SK-N-SH (cell line): ENCODE measurements at regions not wholly inside any gene's neighbourhood (a gene's known extent, or its start where the extent isn't known, plus 50 kb on each side); places are given as distances from the start of the nearest gene placed in this dataset.

Source experiments
- CTCF ChIA-PET: fragments of 300-600, 350-600 bp; formaldehyde crosslinking; extraction: SDS; loops from one replicate; lab custom pipeline; 2021; lab: Yijun Ruan, JAX
- POLR2A ChIA-PET: fragments of 350-600 bp; sonication (Branson Sonifier 250); formaldehyde crosslinking; extraction: SDS; loops from one replicate; lab custom pipeline; 2020; ENCODE audit warnings: antibody characterized with exemption, inconsistent platforms; lab: Yijun Ruan, JAX
- DNase-seq: peaks from one replicate; pipeline ENCODE4 v3.0.0; 2012
- H2AFZ ChIP-seq: fragments of 200-600 bp; sonication (generic); 2 replicates; pipeline ENCODE4 v1.8.1; 2016; ENCODE audit warnings: antibody characterized with exemption, mild to moderate bottlenecking, low read depth
- H3F3A ChIP-seq: fragments of 200-600 bp; sonication (generic); replicated peaks from 2 replicates; pipeline ENCODE3; 2016; ENCODE audit warnings: antibody characterized with exemption, mild to moderate bottlenecking; ENCODE audit not compliant: insufficient read depth
- H3K27ac ChIP-seq, 2 experiments: fragments of 200-500 bp in 1 of 2; fragments of 200-600 bp in 1 of 2; sonication (Bioruptor generic) in 1 of 2; sonication (generic), shearing (Covaris generic) in 1 of 2; 2 replicates each; pipeline versions ENCODE4 v1.5.1 to v1.6.1; 2014 to 2016; ENCODE audit warnings: low read depth in 2 of 2, inconsistent platforms in 1 of 2, low read length in 1 of 2, mild to moderate bottlenecking in 1 of 2, mixed read lengths in 1 of 2
- H3K27me3 ChIP-seq: fragments of 200-600 bp; sonication (generic), shearing (Covaris generic); 2 replicates; pipeline ENCODE4 v1.6.1; 2016; ENCODE audit warnings: mixed run types; ENCODE audit not compliant: insufficient read depth
- H3K36me3 ChIP-seq, 2 experiments: fragments of 200-500 bp in 1 of 2; fragments of 200-600 bp in 1 of 2; sonication (Bioruptor generic) in 1 of 2; sonication (generic) in 1 of 2; replicated peaks in 1 of 2; 2 replicates each; pipeline versions ENCODE3 to v1.5.1; 2014 to 2016; ENCODE audit warnings: low read length in 1 of 2, mild to moderate bottlenecking in 1 of 2; ENCODE audit not compliant: insufficient read depth in 2 of 2, control insufficient read depth in 1 of 2
- H3K4me1 ChIP-seq, 2 experiments: fragments of 200-500 bp in 1 of 2; fragments of 200-600 bp in 1 of 2; sonication (Bioruptor generic) in 1 of 2; sonication (generic), shearing (Covaris generic) in 1 of 2; 2 replicates each; pipeline versions ENCODE4 v1.5.1 to v1.6.1; 2014 to 2016; ENCODE audit warnings: low read depth in 1 of 2, low read length in 1 of 2, mixed run types in 1 of 2; ENCODE audit not compliant: insufficient read depth in 2 of 2, control insufficient read depth in 1 of 2
- H3K4me2 ChIP-seq: fragments of 200-600 bp; sonication (generic), shearing (Covaris generic); 2 replicates; pipeline ENCODE4 v1.6.1; 2017; ENCODE audit warnings: mixed run types
- H3K4me3 ChIP-seq, 2 experiments: fragments of 200-500 bp in 1 of 2; fragments of 200-600 bp in 1 of 2; sonication (Bioruptor generic) in 1 of 2; sonication (generic), shearing (Covaris generic) in 1 of 2; 2 replicates each; pipeline versions ENCODE4 v1.5.1 to v1.8.1; 2014 to 2016; ENCODE audit warnings: low read depth in 2 of 2, inconsistent platforms in 1 of 2, low read length in 1 of 2, mild to moderate bottlenecking in 1 of 2, mixed read lengths in 1 of 2, moderate library complexity in 1 of 2
- H3K79me2 ChIP-seq: fragments of 200-600 bp; sonication (generic); 2 replicates; pipeline ENCODE4 v1.8.1; 2017; ENCODE audit warnings: mild to moderate bottlenecking; ENCODE audit not compliant: insufficient read depth
- H3K9ac ChIP-seq: fragments of 200-600 bp; sonication (generic); 2 replicates; pipeline ENCODE4 v1.6.1; 2017; ENCODE audit warnings: mixed run types
- H3K9me2 ChIP-seq: fragments of 200-600 bp; sonication (generic); 2 replicates; pipeline ENCODE4 v1.6.1; 2017; ENCODE audit warnings: mixed run types
- H3K9me3 ChIP-seq: fragments of 200-600 bp; sonication (generic); 2 replicates; pipeline ENCODE4 v1.6.1; 2017; ENCODE audit warnings: mixed run types, mild to moderate bottlenecking, moderate library complexity
- H4K20me1 ChIP-seq: fragments of 200-600 bp; sonication (generic); 2 replicates; pipeline ENCODE4 v1.6.1; 2017; ENCODE audit warnings: mild to moderate bottlenecking, mixed run types; ENCODE audit not compliant: insufficient read depth
- CHD2 ChIP-seq: fragments of 150-350 bp; IDR thresholded peaks from 2 replicates; pipeline ENCODE4 v1.6.1; 2018; ENCODE audit warnings: low read length; ENCODE audit not compliant: partially characterized antibody
- ELF1 ChIP-seq: IDR thresholded peaks from 2 replicates; pipeline ENCODE4 v1.4.0; 2012
- FOSL2 ChIP-seq: IDR thresholded peaks from 2 replicates; pipeline ENCODE4 v1.4.0; 2012; ENCODE audit warnings: low read depth, mild to moderate bottlenecking, moderate library complexity, borderline replicate concordance
- FOXJ3 ChIP-seq: sonication (generic); formaldehyde crosslinking; IDR thresholded peaks from 2 replicates; pipeline ENCODE4 v1.5.1; 2020; ENCODE audit warnings: mild to moderate bottlenecking, missing genetic modification reagents
- FOXM1 ChIP-seq: IDR thresholded peaks from 2 replicates; pipeline ENCODE4 v1.4.0; 2012; ENCODE audit warnings: low read depth, mild to moderate bottlenecking
- GABPA ChIP-seq: IDR thresholded peaks from 2 replicates; pipeline ENCODE4 v1.4.0; 2012; ENCODE audit warnings: low read depth, mild to moderate bottlenecking
- GATA2 ChIP-seq: sonication (generic); formaldehyde crosslinking; IDR thresholded peaks from 2 replicates; pipeline ENCODE4 v1.5.0; 2020; ENCODE audit warnings: mild to moderate bottlenecking, missing genetic modification reagents
- JUND ChIP-seq: IDR thresholded peaks from 2 replicates; pipeline ENCODE4 v1.4.0; 2012
- MEF2A ChIP-seq: IDR thresholded peaks from 2 replicates; pipeline ENCODE4 v1.4.0; 2012; ENCODE audit warnings: low read depth, borderline replicate concordance
- NFIC ChIP-seq: IDR thresholded peaks from 2 replicates; pipeline ENCODE4 v1.4.0; 2012; ENCODE audit warnings: borderline replicate concordance
- POLR2AphosphoS5 ChIP-seq: IDR thresholded peaks from 2 replicates; pipeline ENCODE4 v1.6.1; 2012; ENCODE audit warnings: low read depth, low read length
- RAD21 ChIP-seq: IDR thresholded peaks from 2 replicates; pipeline ENCODE4 v1.6.1; 2012; ENCODE audit warnings: mild to moderate bottlenecking, low read length
- RFX5 ChIP-seq: IDR thresholded peaks from 2 replicates; pipeline ENCODE4 v1.6.1; 2012; ENCODE audit warnings: mild to moderate bottlenecking, improper control_type of control experiment, low read length
- RXRA ChIP-seq: IDR thresholded peaks from 2 replicates; pipeline ENCODE4 v1.4.0; 2012; ENCODE audit warnings: low read depth, mild to moderate bottlenecking, borderline replicate concordance
- SMC3 ChIP-seq: IDR thresholded peaks from 2 replicates; pipeline ENCODE4 v1.6.1; 2012; ENCODE audit warnings: low read depth, low read length, improper control_type of control experiment
- TAF1 ChIP-seq: IDR thresholded peaks from 2 replicates; pipeline ENCODE4 v1.6.1; 2012; ENCODE audit warnings: low read depth, mild to moderate bottlenecking, low read length, moderate library complexity, borderline replicate concordance
- TEAD4 ChIP-seq: IDR thresholded peaks from 2 replicates; pipeline ENCODE4 v1.4.0; 2012; ENCODE audit warnings: mild to moderate bottlenecking, borderline replicate concordance; ENCODE audit not compliant: insufficient read depth
- WGBS: methylation state at CpG from one replicate; pipeline ENCODE4 v1.1.6; 2017; ENCODE audit warnings: low lambda C conversion rate; 5-methylcytosine and 5-hydroxymethylcytosine counted together
- TF ChIP-seq, protein P1 (sequence below): fragments of 200-600 bp; sonication (generic); IDR thresholded peaks from 2 replicates; pipeline ENCODE4 v1.6.1; 2017; ENCODE audit warnings: antibody characterized with exemption, mild to moderate bottlenecking, moderate library complexity
- TF ChIP-seq, protein P2 (sequence below): fragments of 150-350 bp; IDR thresholded peaks from 2 replicates; pipeline ENCODE4 v1.6.1; 2016; ENCODE audit warnings: mild to moderate bottlenecking, low read depth, low read length
- TF ChIP-seq, protein P3 (sequence below): fragments of 150-350 bp; IDR thresholded peaks from 2 replicates; pipeline ENCODE4 v1.6.1; 2017; ENCODE audit warnings: antibody characterized with exemption, low read length, low read depth, borderline replicate concordance
- TF ChIP-seq, protein P4 (sequence below): IDR thresholded peaks from 2 replicates; pipeline ENCODE4 v1.4.0; 2012; ENCODE audit warnings: low read depth
- TF ChIP-seq, protein P5 (sequence below): IDR thresholded peaks from 2 replicates; pipeline ENCODE4 v1.4.0; 2012; ENCODE audit warnings: low read depth, borderline replicate concordance
- TF ChIP-seq, protein P6 (sequence below): IDR thresholded peaks from 2 replicates; pipeline ENCODE4; 2012

DNA sequence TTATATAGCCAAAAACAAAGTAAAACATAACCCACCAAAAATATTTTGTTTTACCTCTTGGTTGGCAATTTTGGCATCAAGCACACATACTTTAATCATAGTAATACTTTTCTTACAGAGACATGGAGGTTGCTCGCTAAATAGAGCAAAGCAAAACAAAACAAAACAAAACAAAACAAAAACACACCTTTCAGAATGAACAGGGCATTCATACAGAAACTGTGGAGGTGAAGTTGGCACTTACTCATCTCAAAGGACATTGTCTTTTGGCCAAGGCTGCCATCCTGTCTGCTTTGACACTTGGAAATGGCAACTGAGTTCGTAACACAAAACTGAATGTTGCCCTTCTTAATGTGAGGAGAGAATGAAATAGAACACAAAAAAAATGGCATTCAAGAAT lies 773.1 kb downstream of the USP25 start:
- H3K4me1 ChIP-seq: no peaks in the 10 kb centered on the region
- H2AFZ ChIP-seq: no peak overlapping the region
- no peaks in the 10 kb centered on the region for H3K36me3 ChIP-seq
- POLR2A ChIA-PET: no interaction called here
- 82% methylated on average over 2 of the region's 2 CpGs for WGBS
- H3K9me2 ChIP-seq: no peaks in the 10 kb centered on the region
- no peak for DNase-seq
- H3K9me3 ChIP-seq: no peaks in the 10 kb centered on the region
- no peaks in the 10 kb centered on the region for H4K20me1 ChIP-seq
- H3K27ac ChIP-seq: no peak overlapping the region
- no peaks in the 10 kb centered on the region for H3K79me2 ChIP-seq
- H3K4me3 ChIP-seq: no peak overlapping the region
- H3K27me3 ChIP-seq: no peaks in the 10 kb centered on the region
- no peaks in the 10 kb centered on the region for H3F3A ChIP-seq
- CTCF ChIA-PET: no interaction called here
- no peak for TF ChIP-seq TEAD4
- TF ChIP-seq TAF1: no peak
- TF ChIP-seq JUND: no peak
- TF ChIP-seq GABPA: no peak
- TF ChIP-seq RFX5: no peak
- TF ChIP-seq, protein P1, sequence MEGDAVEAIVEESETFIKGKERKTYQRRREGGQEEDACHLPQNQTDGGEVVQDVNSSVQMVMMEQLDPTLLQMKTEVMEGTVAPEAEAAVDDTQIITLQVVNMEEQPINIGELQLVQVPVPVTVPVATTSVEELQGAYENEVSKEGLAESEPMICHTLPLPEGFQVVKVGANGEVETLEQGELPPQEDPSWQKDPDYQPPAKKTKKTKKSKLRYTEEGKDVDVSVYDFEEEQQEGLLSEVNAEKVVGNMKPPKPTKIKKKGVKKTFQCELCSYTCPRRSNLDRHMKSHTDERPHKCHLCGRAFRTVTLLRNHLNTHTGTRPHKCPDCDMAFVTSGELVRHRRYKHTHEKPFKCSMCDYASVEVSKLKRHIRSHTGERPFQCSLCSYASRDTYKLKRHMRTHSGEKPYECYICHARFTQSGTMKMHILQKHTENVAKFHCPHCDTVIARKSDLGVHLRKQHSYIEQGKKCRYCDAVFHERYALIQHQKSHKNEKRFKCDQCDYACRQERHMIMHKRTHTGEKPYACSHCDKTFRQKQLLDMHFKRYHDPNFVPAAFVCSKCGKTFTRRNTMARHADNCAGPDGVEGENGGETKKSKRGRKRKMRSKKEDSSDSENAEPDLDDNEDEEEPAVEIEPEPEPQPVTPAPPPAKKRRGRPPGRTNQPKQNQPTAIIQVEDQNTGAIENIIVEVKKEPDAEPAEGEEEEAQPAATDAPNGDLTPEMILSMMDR: no peak
- TF ChIP-seq FOSL2: no peak
- TF ChIP-seq, all 33 proteins: peak for 0
- no peak overlapping the region for H3K9ac ChIP-seq
- no peak overlapping the region for H3K4me2 ChIP-seq

DNA sequence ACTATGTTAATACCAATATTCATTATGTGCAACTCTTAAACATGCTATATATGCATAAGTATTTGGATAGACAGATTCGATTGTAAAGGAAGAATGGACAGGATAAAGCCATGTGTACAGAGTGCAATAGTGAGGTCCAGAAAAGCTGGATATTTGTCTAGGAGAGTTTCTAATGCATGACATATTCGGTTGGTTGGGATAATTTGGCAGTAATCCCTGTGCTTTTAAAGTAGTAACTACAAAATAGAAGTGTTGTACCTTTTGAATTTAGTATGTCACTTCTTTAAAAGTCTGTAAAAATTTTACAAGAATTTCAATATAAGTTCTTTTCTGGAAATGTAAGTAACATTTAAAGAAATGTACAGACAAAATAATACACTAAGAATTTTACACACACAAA lies 774.5 kb downstream of the USP25 start:
- no peak overlapping the region for H3K9ac ChIP-seq
- no peak overlapping the region for H2AFZ ChIP-seq
- TF ChIP-seq TAF1 (no peak), GATA2 (CRISPR knock-in tag) (no peak), POLR2AphosphoS5 (no peak), GABPA (no peak), JUND (no peak), NFIC (no peak), SMC3 (no peak), RAD21 (no peak), TEAD4 (no peak), MEF2A (no peak), FOXJ3 (CRISPR knock-in tag) (no peak), CHD2 (no peak), RXRA (no peak), ELF1 (no peak), FOXM1 (no peak)
- TF ChIP-seq, protein P2, sequence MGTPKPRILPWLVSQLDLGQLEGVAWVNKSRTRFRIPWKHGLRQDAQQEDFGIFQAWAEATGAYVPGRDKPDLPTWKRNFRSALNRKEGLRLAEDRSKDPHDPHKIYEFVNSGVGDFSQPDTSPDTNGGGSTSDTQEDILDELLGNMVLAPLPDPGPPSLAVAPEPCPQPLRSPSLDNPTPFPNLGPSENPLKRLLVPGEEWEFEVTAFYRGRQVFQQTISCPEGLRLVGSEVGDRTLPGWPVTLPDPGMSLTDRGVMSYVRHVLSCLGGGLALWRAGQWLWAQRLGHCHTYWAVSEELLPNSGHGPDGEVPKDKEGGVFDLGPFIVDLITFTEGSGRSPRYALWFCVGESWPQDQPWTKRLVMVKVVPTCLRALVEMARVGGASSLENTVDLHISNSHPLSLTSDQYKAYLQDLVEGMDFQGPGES: no peak
- TF ChIP-seq, protein P3, sequence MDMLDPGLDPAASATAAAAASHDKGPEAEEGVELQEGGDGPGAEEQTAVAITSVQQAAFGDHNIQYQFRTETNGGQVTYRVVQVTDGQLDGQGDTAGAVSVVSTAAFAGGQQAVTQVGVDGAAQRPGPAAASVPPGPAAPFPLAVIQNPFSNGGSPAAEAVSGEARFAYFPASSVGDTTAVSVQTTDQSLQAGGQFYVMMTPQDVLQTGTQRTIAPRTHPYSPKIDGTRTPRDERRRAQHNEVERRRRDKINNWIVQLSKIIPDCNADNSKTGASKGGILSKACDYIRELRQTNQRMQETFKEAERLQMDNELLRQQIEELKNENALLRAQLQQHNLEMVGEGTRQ: no peak
- TF ChIP-seq, protein P4, sequence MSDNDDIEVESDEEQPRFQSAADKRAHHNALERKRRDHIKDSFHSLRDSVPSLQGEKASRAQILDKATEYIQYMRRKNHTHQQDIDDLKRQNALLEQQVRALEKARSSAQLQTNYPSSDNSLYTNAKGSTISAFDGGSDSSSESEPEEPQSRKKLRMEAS: no peak
- TF ChIP-seq, protein P5, sequence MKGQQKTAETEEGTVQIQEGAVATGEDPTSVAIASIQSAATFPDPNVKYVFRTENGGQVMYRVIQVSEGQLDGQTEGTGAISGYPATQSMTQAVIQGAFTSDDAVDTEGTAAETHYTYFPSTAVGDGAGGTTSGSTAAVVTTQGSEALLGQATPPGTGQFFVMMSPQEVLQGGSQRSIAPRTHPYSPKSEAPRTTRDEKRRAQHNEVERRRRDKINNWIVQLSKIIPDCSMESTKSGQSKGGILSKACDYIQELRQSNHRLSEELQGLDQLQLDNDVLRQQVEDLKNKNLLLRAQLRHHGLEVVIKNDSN: no peak
- TF ChIP-seq, protein P6, sequence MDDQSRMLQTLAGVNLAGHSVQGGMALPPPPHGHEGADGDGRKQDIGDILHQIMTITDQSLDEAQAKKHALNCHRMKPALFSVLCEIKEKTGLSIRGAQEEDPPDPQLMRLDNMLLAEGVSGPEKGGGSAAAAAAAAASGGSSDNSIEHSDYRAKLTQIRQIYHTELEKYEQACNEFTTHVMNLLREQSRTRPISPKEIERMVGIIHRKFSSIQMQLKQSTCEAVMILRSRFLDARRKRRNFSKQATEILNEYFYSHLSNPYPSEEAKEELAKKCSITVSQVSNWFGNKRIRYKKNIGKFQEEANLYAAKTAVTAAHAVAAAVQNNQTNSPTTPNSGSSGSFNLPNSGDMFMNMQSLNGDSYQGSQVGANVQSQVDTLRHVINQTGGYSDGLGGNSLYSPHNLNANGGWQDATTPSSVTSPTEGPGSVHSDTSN: no peak
- no peaks in the 10 kb centered on the region for H3K27me3 ChIP-seq
- ChIA-PET POLR2A (no interaction called here), CTCF (interaction anchor here (0.7 kb wide), 1 partner anchor 17 kb away, joined by 3 read pairs; no protein-coding TSS in a partner anchor)
- WGBS: 31% methylated on average over 2 of the region's 2 CpGs
- no peaks in the 10 kb centered on the region for H3K9me3 ChIP-seq
- H3K36me3 ChIP-seq: no peaks in the 10 kb centered on the region
- no peak for DNase-seq
- no peak overlapping the region for H3K27ac ChIP-seq
- H3K4me1 ChIP-seq: no peaks in the 10 kb centered on the region
- H3K79me2 ChIP-seq: no peaks in the 10 kb centered on the region
- no peak overlapping the region for H3K4me2 ChIP-seq
- no peaks in the 10 kb centered on the region for H3K9me2 ChIP-seq
- H3K4me3 ChIP-seq: no peak overlapping the region
- H4K20me1 ChIP-seq: no peaks in the 10 kb centered on the region
- H3F3A ChIP-seq: no peaks in the 10 kb centered on the region
